HT-29 (cell line): ENCODE measurements at regions not wholly inside any gene's neighbourhood (a gene's known extent, or its start where the extent isn't known, plus 50 kb on each side); places are given as distances from the start of the nearest gene placed in this dataset.
"Not testable (repeated sequence)": the region's sequence is repeated elsewhere in the genome, so short reads cannot be mapped to it uniquely, and the experiment has no call there.

Experiments used
- DNase-seq: peaks from one replicate; pipeline ENCODE4 v3.0.0-alpha.2; 2015; ENCODE audit warnings: low spot score

- no peak for DNase-seq
Measured at GRCh38 chr12:66733321-66733720, 54.4 kb upstream of the GRIP1 start.

- DNase-seq = no peak
Measured at GRCh38 chr12:66733839-66734238, 55.0 kb upstream of the GRIP1 start.

GRCh38 chr12:66735275-66735674, 56.4 kb upstream of the GRIP1 start:
- DNase-seq = no peak

GRCh38 chr12:66736931-66737330, 58.1 kb upstream of the GRIP1 start:
- DNase-seq = no peak

GRCh38 chr12:66739266-66739665, 60.4 kb upstream of the GRIP1 start:
- no peak for DNase-seq

GRCh38 chr12:66739940-66740651, 61.2 kb upstream of the GRIP1 start:
- DNase-seq = no peak

- DNase-seq = no peak
Measured at GRCh38 chr12:66740732-66741131, 61.9 kb upstream of the GRIP1 start.

- DNase-seq = no peak
Measured at GRCh38 chr12:66741919-66742318, 63.0 kb upstream of the GRIP1 start.

- no peak for DNase-seq
Measured at GRCh38 chr12:66742508-66743367, 63.9 kb upstream of the GRIP1 start.

- no peak for DNase-seq
Measured at GRCh38 chr12:66744461-66744860, 65.6 kb upstream of the GRIP1 start.

- DNase-seq = peak; percentile 22
Measured at GRCh38 chr12:66744956-66745383, 66.1 kb upstream of the GRIP1 start.

GRCh38 chr12:66746489-66747201, 67.8 kb upstream of the GRIP1 start:
- DNase-seq = no peak

- DNase-seq = no peak
Measured at GRCh38 chr12:66751432-66752113, 72.7 kb upstream of the GRIP1 start.

GRCh38 chr12:66753810-66754209, 74.9 kb upstream of the GRIP1 start:
- DNase-seq = no peak

- no peak for DNase-seq
Measured at GRCh38 chr12:66755727-66756395, 77.0 kb upstream of the GRIP1 start.

GRCh38 chr12:66756631-66757030, 77.8 kb upstream of the GRIP1 start:
- no peak for DNase-seq

- DNase-seq = not testable (repeated sequence)
Measured at GRCh38 chr12:66760122-66760521, 81.2 kb upstream of the GRIP1 start.

- DNase-seq = no peak
Measured at GRCh38 chr12:66763467-66763866, 84.6 kb upstream of the GRIP1 start.

GRCh38 chr12:66765204-66765603, 86.3 kb upstream of the GRIP1 start:
- no peak for DNase-seq

GRCh38 chr12:66767536-66767935, 88.7 kb upstream of the GRIP1 start:
- no peak for DNase-seq

GRCh38 chr12:66768293-66768692, 89.4 kb upstream of the GRIP1 start:
- DNase-seq = no peak
